ENCODE measurements at regions not wholly inside any gene's neighbourhood (a gene's known extent, or its start where the extent isn't known, plus 50 kb on each side); places are given as distances from the start of the nearest gene placed in this dataset.
"Not testable (repeated sequence)": the region's sequence is repeated elsewhere in the genome, so short reads cannot be mapped to it uniquely, and the experiment has no call there.

GRCh38 chr12:47610686-47611252, 95.1 kb downstream of the RPAP3 start:
- TF ChIP-seq CTCF (IDR thresholded peaks at IDR 0.05) (no peak), ZFX (IDR thresholded peaks at IDR 0.05; ENCODE audit: borderline replicate concordance) (no peak)
- H3K27ac ChIP-seq, result no peak overlapping the region

GRCh38 chr12:47609806-47610205, 96.0 kb downstream of the RPAP3 start:
- H3K27ac ChIP-seq, result no peak overlapping the region
- TF ChIP-seq CTCF (IDR thresholded peaks at IDR 0.05) (no peak), ZFX (IDR thresholded peaks at IDR 0.05; ENCODE audit: borderline replicate concordance) (no peak)

- H3K27ac ChIP-seq, result not testable (repeated sequence)
Observed at GRCh38 chr12:47608671-47609070, 97.2 kb downstream of the RPAP3 start.

- H3K27ac ChIP-seq, result no peak overlapping the region
- TF ChIP-seq ZFX (IDR thresholded peaks at IDR 0.05; ENCODE audit: borderline replicate concordance), result no peak
- TF ChIP-seq CTCF (IDR thresholded peaks at IDR 0.05), result no peak
Observed at GRCh38 chr12:47604221-47604873, 101.5 kb downstream of the RPAP3 start.

- TF ChIP-seq CTCF (IDR thresholded peaks at IDR 0.05) (no peak), ZFX (IDR thresholded peaks at IDR 0.05; ENCODE audit: borderline replicate concordance) (no peak)
- no peak overlapping the region for H3K27ac ChIP-seq
Observed at GRCh38 chr12:47602949-47603558, 102.8 kb downstream of the RPAP3 start.

- H3K27ac ChIP-seq, result no peak overlapping the region
- no peak for TF ChIP-seq ZFX (IDR thresholded peaks at IDR 0.05; ENCODE audit: borderline replicate concordance)
- TF ChIP-seq CTCF (IDR thresholded peaks at IDR 0.05), result no peak
Observed at GRCh38 chr12:47602325-47602724, 103.5 kb downstream of the RPAP3 start.

GRCh38 chr12:47601071-47601470, 104.8 kb downstream of the RPAP3 start:
- TF ChIP-seq CTCF (IDR thresholded peaks at IDR 0.05) (no peak), ZFX (IDR thresholded peaks at IDR 0.05; ENCODE audit: borderline replicate concordance) (no peak)

More at GRCh38 chr12:47601071-47601470, 104.8 kb downstream of the RPAP3 start:
- H3K27ac ChIP-seq, result no peak overlapping the region
